AG09309 (cell line): ENCODE measurements at regions not wholly inside any gene's neighbourhood (a gene's known extent, or its start where the extent isn't known, plus 50 kb on each side); places are given as distances from the start of the nearest gene placed in this dataset.

Experiments
- DNase-seq: peaks from one replicate; pipeline ENCODE4 v3.0.0-alpha.2; 2010; ENCODE audit warnings: low read depth
- H3K4me3 ChIP-seq: 2 replicates; pipeline ENCODE4 v1.5.1; 2011; ENCODE audit warnings: mild to moderate bottlenecking, low read depth, low read length, moderate library complexity; ENCODE audit not compliant: control insufficient read depth
- TF ChIP-seq, protein P1 (sequence below): IDR thresholded peaks from 2 replicates; pipeline ENCODE4 v1.5.1; 2011; ENCODE audit warnings: mild to moderate bottlenecking, low read depth, low read length, inconsistent platforms; ENCODE audit not compliant: insufficient read depth, control insufficient read depth; ENCODE audit errors: missing control alignments

DNA sequence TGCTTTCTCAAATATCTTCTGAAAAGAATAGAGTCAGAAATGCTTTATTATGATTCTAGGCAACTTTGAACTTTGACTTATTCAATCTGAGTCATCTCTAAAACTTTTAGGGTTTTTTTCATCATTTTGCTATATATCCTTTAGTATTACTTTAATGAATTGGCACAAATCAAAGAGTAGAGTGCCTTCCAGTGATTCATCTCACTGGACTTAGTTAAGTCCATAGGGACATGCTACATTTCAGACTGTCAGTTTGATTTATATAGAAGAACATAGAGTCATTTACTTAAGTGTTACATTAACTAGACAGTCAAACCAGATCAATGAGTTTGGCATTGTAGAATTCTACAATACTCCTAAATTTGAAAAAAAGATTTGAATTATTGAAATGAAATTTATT lies 1235.7 kb upstream of the MAP3K7 start:
- TF ChIP-seq, protein P1, sequence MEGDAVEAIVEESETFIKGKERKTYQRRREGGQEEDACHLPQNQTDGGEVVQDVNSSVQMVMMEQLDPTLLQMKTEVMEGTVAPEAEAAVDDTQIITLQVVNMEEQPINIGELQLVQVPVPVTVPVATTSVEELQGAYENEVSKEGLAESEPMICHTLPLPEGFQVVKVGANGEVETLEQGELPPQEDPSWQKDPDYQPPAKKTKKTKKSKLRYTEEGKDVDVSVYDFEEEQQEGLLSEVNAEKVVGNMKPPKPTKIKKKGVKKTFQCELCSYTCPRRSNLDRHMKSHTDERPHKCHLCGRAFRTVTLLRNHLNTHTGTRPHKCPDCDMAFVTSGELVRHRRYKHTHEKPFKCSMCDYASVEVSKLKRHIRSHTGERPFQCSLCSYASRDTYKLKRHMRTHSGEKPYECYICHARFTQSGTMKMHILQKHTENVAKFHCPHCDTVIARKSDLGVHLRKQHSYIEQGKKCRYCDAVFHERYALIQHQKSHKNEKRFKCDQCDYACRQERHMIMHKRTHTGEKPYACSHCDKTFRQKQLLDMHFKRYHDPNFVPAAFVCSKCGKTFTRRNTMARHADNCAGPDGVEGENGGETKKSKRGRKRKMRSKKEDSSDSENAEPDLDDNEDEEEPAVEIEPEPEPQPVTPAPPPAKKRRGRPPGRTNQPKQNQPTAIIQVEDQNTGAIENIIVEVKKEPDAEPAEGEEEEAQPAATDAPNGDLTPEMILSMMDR = no peak
- no peak for DNase-seq
- no peak overlapping the region for H3K4me3 ChIP-seq

DNA sequence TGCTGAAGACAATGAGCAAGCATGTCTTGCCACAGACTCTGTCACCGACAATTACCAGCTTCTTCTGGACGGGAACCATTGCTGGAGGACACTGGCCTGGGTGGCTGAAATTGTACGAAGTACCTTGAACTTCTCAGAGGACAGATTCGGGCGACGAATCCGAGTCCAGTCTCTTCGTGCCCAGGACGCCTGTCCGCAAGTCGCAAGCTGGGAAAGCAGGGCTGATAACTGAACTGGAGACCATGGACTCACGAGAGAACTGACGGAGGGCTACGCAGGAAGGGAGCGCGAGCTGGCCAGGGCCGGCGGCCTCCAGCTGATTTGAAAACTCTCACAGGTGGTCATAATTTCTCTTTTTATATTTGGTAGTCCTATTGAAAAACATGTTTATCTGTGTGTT lies 1229.5 kb upstream of the MAP3K7 start:
- TF ChIP-seq, protein P1 = no peak
- no peak overlapping the region for H3K4me3 ChIP-seq
- DNase-seq = no peak

DNA sequence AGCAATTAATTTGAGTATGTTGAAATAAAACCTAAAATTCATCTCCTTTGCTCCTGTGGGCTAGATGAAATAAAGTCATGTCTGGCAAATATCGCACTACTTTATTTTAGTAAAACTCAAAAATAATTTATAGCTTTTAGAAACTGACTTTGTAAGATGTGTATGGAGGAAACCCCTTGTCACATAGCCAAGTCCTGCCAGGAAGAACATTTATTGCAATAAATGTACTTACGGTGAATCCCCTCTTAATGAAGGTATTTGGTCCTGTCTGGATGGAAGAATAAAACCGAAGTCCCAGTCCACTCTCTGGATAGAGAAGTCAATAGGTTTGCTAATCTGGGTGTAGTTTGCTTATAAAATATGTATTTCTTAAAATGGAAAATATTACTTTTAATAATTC lies 1226.8 kb upstream of the MAP3K7 start:
- TF ChIP-seq, protein P1 = no peak
- H3K4me3 ChIP-seq = no peak overlapping the region
- DNase-seq = no peak

DNA sequence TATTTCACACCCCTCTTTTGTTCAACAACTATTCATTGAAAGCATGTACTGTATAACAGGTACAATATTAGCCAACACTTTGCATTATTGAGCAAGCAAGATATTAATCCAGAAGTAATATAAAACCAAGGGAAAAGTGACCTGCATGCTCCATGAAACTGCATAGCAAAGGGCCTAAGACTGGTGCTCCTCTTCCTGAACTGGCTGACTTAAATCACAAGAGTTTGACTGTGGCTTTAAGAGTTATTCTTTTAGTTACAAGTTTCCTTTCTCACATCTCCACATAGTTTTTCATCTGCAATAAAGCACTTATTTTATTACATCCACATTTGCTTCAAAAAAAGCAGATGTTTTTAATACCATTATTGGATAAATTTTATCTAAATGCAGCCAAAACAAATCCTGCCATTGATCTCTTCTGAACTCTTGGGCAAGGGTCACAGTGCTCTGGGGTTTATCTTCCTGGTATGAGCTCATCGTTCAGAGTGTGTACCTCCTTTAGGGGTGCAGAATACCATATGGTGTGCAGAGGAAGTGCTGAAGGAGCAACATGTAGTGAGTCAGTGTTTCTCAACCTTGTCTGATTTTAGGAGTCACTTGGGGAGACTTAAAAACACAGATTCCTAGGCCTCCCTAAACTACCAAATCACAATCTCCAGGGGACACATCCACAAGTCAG lies 1225.9 kb upstream of the MAP3K7 start:
- no peak for DNase-seq
- TF ChIP-seq, protein P1 = no peak
- no peak overlapping the region for H3K4me3 ChIP-seq

DNA sequence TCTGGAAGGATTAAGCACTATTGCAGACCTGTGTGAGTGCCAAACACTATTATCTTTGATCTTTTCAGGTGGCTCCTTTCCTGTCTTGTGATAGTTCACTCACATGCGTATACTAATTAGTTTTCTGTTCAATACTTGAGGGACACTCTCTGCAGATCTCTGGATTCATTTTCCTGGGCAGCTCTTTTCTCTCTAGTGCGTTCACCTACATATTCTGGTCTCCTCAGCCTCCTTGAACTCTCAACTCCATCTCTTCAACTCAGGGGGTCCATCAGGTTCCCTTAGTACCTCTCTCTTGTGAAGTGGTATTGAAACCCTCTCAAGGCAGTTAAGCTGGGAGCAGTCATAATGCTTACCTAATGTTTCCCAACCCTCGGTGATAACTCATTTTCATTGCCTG lies 1218.1 kb upstream of the MAP3K7 start:
- H3K4me3 ChIP-seq = no peak overlapping the region
- TF ChIP-seq, protein P1 = no peak
- no peak for DNase-seq

DNA sequence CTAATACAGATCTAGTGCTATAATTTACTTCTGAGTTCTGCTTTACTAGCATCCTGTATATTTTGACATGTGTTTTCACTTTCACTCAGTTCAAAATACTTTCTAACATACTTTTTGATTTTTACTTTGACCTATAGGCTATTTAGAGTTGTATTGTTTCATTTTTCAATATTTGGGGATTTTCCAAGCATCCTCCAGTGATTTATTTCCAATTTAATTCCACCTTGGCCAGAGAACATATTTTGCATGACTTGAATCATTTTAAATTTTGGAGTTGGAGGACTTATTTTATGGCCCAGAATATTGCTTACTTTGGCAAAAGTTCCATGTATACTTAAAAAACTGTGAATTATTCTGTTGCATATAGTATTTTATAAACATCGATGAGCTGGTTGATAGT lies 1215.6 kb upstream of the MAP3K7 start:
- TF ChIP-seq, protein P1 = no peak
- no peak overlapping the region for H3K4me3 ChIP-seq
- no peak for DNase-seq

DNA sequence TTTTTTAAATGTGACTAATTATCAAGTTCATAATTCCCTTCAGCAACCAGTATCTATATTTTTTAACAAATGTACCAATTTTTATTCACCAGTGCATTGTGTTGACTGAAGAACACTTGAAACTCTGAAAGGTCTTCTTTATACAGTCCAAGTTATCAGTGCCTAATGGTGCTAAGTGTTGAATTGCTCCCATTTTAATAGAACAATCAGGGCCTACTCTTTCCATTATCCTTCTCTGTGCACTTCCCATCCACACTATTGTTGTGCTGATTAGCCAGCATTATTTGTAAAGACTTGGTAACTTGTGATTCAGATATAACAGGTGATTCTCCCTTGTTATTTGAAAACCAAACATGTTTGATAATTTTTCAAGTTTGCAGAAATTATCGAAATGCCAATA lies 1209.7 kb upstream of the MAP3K7 start:
- DNase-seq = no peak
- TF ChIP-seq, protein P1 = no peak
- H3K4me3 ChIP-seq = no peak overlapping the region
